Fibroblast of lung (primary cell): ENCODE measurements at regions not wholly inside any gene's neighbourhood (a gene's known extent, or its start where the extent isn't known, plus 50 kb on each side); places are given as distances from the start of the nearest gene placed in this dataset.

ENCODE experiments used
- DNase-seq, 2 donors: peaks; one replicate each; pipeline versions ENCODE4 v3.0.0 to v3.0.0-alpha.2; 2010; ENCODE audit warnings: low read depth in 2 of 2
- H2AFZ ChIP-seq: 2 replicates; pipeline ENCODE4 v1.5.1; 2012; ENCODE audit warnings: low read length, control low read depth, inconsistent platforms
- H3K27ac ChIP-seq: 2 replicates; pipeline ENCODE4 v1.5.1; 2011; ENCODE audit warnings: low read length, control low read depth; ENCODE audit not compliant: insufficient read depth
- H3K27me3 ChIP-seq: 2 replicates; pipeline ENCODE4 v1.5.1; 2011; ENCODE audit warnings: mild to moderate bottlenecking, low read length; ENCODE audit not compliant: control insufficient read depth, insufficient read depth
- H3K36me3 ChIP-seq: 2 replicates; pipeline ENCODE4 v1.5.1; 2011; ENCODE audit warnings: low read length; ENCODE audit not compliant: control insufficient read depth, insufficient read depth
- H3K4me1 ChIP-seq: 2 replicates; pipeline ENCODE4 v1.5.1; 2011; ENCODE audit warnings: low read length; ENCODE audit not compliant: control insufficient read depth, insufficient read depth; ENCODE audit errors: extremely low read depth
- H3K4me2 ChIP-seq: 2 replicates; pipeline ENCODE4 v1.5.1; 2011; ENCODE audit warnings: low read length, control low read depth; ENCODE audit not compliant: insufficient read depth; ENCODE audit errors: extremely low read depth
- H3K4me3 ChIP-seq, 4 experiments: fragments of 200-600 bp in 1 of 4; sonication (generic) in 1 of 4; replicated peaks in 1 of 4; 2 replicates each; pipeline ENCODE4 v1.5.1; 2011 to 2016; ENCODE audit warnings: low read length in 4 of 4, low read depth in 3 of 4, mild to moderate bottlenecking in 3 of 4, control low read depth in 2 of 4, inconsistent platforms in 1 of 4, mixed read lengths in 1 of 4; ENCODE audit not compliant: insufficient read depth in 1 of 4; ENCODE audit errors: control extremely low read depth in 1 of 4
- H3K79me2 ChIP-seq: 2 replicates; pipeline ENCODE4 v1.5.1; 2012; ENCODE audit warnings: mild to moderate bottlenecking, low read length, inconsistent platforms; ENCODE audit not compliant: control insufficient read depth, insufficient read depth
- H3K9ac ChIP-seq: 2 replicates; pipeline ENCODE4 v1.5.1; 2011; ENCODE audit warnings: mild to moderate bottlenecking, low read length, control low read depth; ENCODE audit not compliant: insufficient read depth
- H3K9me3 ChIP-seq: 2 replicates; pipeline ENCODE4 v1.5.1; 2012; ENCODE audit warnings: low read depth, low read length; ENCODE audit not compliant: control insufficient read depth, insufficient read depth
- H4K20me1 ChIP-seq: 2 replicates; pipeline ENCODE4 v1.5.1; 2011; ENCODE audit warnings: low read length; ENCODE audit not compliant: control insufficient read depth, insufficient read depth; ENCODE audit errors: extremely low read depth
- EZH2 ChIP-seq: IDR thresholded peaks from 2 replicates; pipeline ENCODE4 v1.5.1; 2012; ENCODE audit warnings: low read length, control low read depth, mild to moderate bottlenecking; ENCODE audit errors: missing control alignments
- TF ChIP-seq, protein P1 (sequence below), 2 donors: IDR thresholded peaks in 1 of 2; conservative IDR thresholded peaks in 1 of 2; 1 replicate in 1 of 2; 2 replicates in 1 of 2; pipeline ENCODE4 v1.5.1; 2011 to 2012; ENCODE audit warnings: low read length in 2 of 2, control low read depth in 1 of 2, inconsistent platforms in 1 of 2, low read depth in 1 of 2, mild to moderate bottlenecking in 1 of 2

DNA sequence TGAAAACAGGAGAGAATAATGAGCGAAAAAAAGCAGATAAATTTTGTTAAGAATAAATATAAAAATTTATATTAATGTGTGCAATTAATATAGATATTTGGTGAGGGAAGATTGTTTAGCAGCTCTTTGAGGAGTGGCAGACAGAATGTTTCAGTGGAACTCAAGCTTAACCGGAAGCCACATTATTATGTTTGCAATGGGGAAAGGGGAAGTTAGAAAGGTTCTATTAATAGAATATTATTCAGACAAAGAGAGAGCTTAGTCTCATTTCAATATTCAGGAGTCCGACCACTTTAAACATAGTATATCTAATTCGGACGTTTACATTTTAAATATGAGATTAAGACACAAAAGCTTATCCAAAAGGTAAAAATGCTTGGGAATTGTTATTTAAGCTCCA lies 81.6 kb upstream of the KHDRBS2 start:
- TF ChIP-seq, protein P1, sequence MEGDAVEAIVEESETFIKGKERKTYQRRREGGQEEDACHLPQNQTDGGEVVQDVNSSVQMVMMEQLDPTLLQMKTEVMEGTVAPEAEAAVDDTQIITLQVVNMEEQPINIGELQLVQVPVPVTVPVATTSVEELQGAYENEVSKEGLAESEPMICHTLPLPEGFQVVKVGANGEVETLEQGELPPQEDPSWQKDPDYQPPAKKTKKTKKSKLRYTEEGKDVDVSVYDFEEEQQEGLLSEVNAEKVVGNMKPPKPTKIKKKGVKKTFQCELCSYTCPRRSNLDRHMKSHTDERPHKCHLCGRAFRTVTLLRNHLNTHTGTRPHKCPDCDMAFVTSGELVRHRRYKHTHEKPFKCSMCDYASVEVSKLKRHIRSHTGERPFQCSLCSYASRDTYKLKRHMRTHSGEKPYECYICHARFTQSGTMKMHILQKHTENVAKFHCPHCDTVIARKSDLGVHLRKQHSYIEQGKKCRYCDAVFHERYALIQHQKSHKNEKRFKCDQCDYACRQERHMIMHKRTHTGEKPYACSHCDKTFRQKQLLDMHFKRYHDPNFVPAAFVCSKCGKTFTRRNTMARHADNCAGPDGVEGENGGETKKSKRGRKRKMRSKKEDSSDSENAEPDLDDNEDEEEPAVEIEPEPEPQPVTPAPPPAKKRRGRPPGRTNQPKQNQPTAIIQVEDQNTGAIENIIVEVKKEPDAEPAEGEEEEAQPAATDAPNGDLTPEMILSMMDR (conservative IDR thresholded peaks at IDR 0.05 in 1 of 2, IDR thresholded peaks at IDR 0.05 in 1 of 2; ENCODE audit: low read depth in 1 of 2, low read length in 2 of 2), result no peak
- no peak for TF ChIP-seq EZH2
- H3K79me2 ChIP-seq, result no peaks in the 10 kb centered on the region
- no peak overlapping the region for H3K4me2 ChIP-seq
- H3K9me3 ChIP-seq, result no peaks in the 10 kb centered on the region
- H3K36me3 ChIP-seq, result no peaks in the 10 kb centered on the region
- no peaks in the 10 kb centered on the region for H3K27me3 ChIP-seq
- H2AFZ ChIP-seq, result no peak overlapping the region
- no peak overlapping the region for H3K27ac ChIP-seq
- H3K4me3 ChIP-seq, result no peak overlapping the region
- no peaks in the 10 kb centered on the region for H4K20me1 ChIP-seq
- no peaks in the 10 kb centered on the region for H3K4me1 ChIP-seq
- DNase-seq, result no peak
- H3K9ac ChIP-seq, result no peak overlapping the region

DNA sequence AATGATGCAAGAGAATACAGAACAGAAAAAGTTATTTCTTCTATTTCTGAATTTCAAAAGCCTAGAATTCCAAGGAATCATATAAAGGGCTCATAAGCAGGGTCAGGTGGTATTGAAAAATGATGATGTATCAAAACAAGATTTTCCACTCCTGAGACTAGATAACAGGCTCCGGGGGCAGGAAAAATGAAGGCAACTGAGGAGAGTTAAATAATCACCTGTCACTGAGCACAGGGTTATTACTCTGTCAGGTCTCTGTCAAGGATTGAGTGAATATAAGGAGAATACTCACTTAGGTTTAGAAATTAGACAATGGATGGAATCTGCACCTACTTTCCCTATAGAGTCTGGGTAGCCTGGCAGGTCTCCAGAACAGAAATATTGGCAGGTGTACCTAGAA lies 76.1 kb upstream of the KHDRBS2 start:
- Histone ChIP-seq H2AFZ (no peak overlapping the region), H3K36me3 (no peaks in the 10 kb centered on the region), H3K9ac (no peak overlapping the region), H3K27ac (no peak overlapping the region), H3K4me2 (no peak overlapping the region), H3K79me2 (no peaks in the 10 kb centered on the region), H3K9me3 (no peaks in the 10 kb centered on the region), H3K27me3 (no peaks in the 10 kb centered on the region), H3K4me1 (no peaks in the 10 kb centered on the region), H3K4me3 (no peak overlapping the region), H4K20me1 (no peaks in the 10 kb centered on the region)
- DNase-seq, result no peak
- TF ChIP-seq, protein P1 (conservative IDR thresholded peaks at IDR 0.05 in 1 of 2, IDR thresholded peaks at IDR 0.05 in 1 of 2; ENCODE audit: low read depth in 1 of 2, low read length in 2 of 2), result no peak
- no peak for TF ChIP-seq EZH2

DNA sequence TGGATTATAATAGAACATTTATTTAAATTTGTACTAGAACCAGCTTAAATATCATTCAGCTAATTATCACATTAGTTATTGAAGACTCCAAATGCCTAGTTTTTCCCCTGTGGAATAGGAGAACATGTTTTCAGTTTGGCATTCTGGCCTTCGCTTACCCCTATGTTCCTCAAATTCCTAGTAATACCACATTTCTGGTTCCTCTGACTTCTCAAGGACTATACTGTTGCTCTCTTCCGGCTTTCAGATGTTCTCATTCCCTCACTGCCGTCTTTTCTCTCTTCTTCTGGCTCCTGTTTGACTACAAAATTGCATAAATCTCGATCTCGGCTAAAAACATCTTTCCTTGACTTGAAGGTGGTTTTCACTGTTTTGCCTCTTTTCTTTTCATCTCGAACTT lies 71.8 kb upstream of the KHDRBS2 start:
- H3K4me2 ChIP-seq, result no peak overlapping the region
- no peaks in the 10 kb centered on the region for H3K4me1 ChIP-seq
- H3K27ac ChIP-seq, result no peak overlapping the region
- no peak for TF ChIP-seq EZH2
- TF ChIP-seq, protein P1 (conservative IDR thresholded peaks at IDR 0.05 in 1 of 2, IDR thresholded peaks at IDR 0.05 in 1 of 2; ENCODE audit: low read depth in 1 of 2, low read length in 2 of 2), result no peak
- H2AFZ ChIP-seq, result no peak overlapping the region
- no peaks in the 10 kb centered on the region for H3K79me2 ChIP-seq
- no peaks in the 10 kb centered on the region for H3K27me3 ChIP-seq
- H3K4me3 ChIP-seq, result no peak overlapping the region
- no peak for DNase-seq
- H4K20me1 ChIP-seq, result no peaks in the 10 kb centered on the region
- H3K9me3 ChIP-seq, result no peaks in the 10 kb centered on the region
- no peaks in the 10 kb centered on the region for H3K36me3 ChIP-seq
- no peak overlapping the region for H3K9ac ChIP-seq
